ENCODE measurements at regions not wholly inside any gene's neighbourhood (a gene's known extent, or its start where the extent isn't known, plus 50 kb on each side); places are given as distances from the start of the nearest gene placed in this dataset.

DNA sequence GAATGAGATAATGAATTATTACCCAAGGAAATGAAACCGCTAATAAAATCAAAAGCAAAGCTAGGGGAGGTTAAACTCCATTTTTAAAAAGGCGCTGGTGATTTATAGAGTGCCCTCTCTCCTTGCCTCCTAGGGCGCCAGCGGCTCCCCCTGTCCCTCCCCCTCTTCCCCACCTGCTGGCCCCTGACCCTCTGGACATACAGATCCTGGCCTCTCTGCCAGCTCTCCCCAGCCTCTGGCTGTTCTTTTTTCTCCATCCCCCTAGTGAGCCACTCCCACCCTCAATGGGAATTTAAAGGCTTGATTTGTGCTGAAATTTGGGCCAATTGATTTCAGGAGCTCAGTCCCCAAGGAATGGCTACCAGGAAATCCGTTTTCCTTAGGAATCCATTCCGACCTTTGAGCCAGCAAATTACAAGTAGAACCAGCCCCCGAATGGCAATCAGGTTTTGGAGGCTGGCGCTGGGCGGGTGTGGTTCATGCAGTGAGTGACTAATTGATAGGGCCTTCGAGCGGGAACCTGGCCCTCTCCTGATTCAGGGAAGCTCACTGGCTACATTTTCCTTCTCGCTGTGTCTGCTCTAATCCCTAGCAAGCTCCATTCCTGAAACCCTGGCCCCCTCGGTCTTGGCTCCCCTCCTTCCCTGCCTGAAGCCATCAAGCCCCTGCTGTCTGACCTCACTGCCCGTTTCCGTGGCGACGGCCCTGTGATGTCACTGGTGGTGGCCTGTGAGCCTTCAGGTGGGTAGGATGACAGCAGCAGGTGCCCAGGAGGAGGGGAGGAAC, 141.9 kb upstream of the SDK2 start:
- peak; percentile 53 for DNase-seq

DNA sequence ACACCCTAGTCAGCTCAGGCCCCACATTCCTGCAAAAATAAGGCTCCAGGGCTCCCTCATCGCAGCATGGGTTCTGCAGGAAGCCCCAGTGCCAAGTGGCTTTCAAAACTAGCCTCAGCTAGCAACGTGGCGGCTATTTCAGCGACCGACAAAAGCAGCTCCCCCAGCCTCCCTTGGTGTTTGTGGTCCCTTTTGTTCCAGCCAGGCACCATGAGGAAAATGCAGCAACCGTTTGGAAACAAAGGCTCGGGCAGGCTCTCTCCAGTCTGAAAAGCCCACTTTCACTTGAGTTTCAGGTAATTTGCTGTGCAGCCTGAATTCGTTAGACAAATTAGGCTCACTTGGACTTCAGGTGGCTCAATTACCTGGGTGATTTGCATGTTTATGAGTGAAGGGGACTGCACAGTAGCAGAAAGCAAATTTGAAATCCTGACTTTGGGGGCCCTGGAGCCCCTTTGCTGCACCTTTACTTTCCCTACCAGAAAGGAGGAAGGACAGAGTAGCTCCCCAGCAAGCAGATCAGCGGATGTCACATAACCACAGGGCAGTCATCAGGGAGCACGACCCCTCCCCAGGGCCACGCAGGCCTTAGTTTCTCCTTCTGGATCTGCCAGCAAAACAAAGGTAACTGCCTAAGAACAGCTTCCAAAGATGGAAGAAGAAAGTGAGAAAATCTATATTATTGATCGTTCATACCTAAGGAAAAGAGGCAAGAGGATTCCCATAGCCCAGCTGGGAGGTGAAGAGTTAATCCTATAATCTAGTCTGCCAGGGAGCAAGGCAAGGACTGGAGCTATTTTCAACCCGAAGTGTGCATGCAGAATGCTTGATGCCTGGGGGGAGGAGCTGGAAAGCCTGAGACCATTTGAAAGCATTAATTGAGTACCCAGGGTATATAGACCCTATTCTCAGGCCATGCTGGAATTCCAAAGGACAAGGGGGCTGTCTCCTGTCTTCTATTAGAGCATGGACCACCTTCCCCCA, 143.1 kb upstream of the SDK2 start:
- DNase-seq (no peak), ATAC-seq (no peak)
- no peak for TF ChIP-seq EZH2 (IDR thresholded peaks at IDR 0.05; ENCODE audit: low read length, unreplicated experiment)
- H3K4me2 ChIP-seq (ENCODE audit: low read length), result no peak overlapping the region
- no peaks in the 10 kb centered on the region for H3F3A ChIP-seq (ENCODE audit: low read length, unreplicated experiment)
- no peak overlapping the region for H3K4me3 ChIP-seq (ENCODE audit: low read length)
- H3K27me3 ChIP-seq (ENCODE audit: low read length), result peaks cover 91% of the 10 kb centered on the region
- H3K79me2 ChIP-seq (ENCODE audit: low read length), result no peaks in the 10 kb centered on the region
- H3K27ac ChIP-seq (ENCODE audit: low read length), result no peak overlapping the region
- H3K36me3 ChIP-seq (ENCODE audit: low read depth, low read length), result no peaks in the 10 kb centered on the region
- intact Hi-C loops (cut with micrococcal nuclease), result no loop called here
- no peaks in the 10 kb centered on the region for H4K20me1 ChIP-seq (ENCODE audit: low read length)
- H3K9me3 ChIP-seq (ENCODE audit: low read length), result no peaks in the 10 kb centered on the region
- no peaks in the 10 kb centered on the region for H3K9me2 ChIP-seq (replicated peaks; ENCODE audit: low read length)
- no peak overlapping the region for H2AFZ ChIP-seq (ENCODE audit: low read length)
- no peak overlapping the region for H3K9ac ChIP-seq (ENCODE audit: low read length)
- ChIA-PET CTCF (no interaction called here), POLR2A (ENCODE audit: unreplicated experiment) (no interaction called here)
- peaks cover 7% of the 10 kb centered on the region; the same call in 1 of the 2 replicates for H3K4me1 ChIP-seq (ENCODE audit: insufficient read depth, low read length)
- BruUV-seq (replicated peaks), result no TSS peak

More for the DNA sequence above, 141.9 kb upstream of the SDK2 start:
- H3K9me2 ChIP-seq (replicated peaks; ENCODE audit: low read length), result no peaks in the 10 kb centered on the region
- ATAC-seq, result no peak
- H3K27ac ChIP-seq (ENCODE audit: low read length), result no peak overlapping the region
- ChIA-PET POLR2A (ENCODE audit: unreplicated experiment) (no interaction called here), CTCF (no interaction called here)
- peaks cover 93% of the 10 kb centered on the region for H3K27me3 ChIP-seq (ENCODE audit: low read length)
- TF ChIP-seq EZH2phosphoT487 (IDR thresholded peaks at IDR 0.05; ENCODE audit: borderline replicate concordance, low read length), result no peak
- no peak for TF ChIP-seq EZH2 (IDR thresholded peaks at IDR 0.05; ENCODE audit: low read length, unreplicated experiment)
- TF ChIP-seq, protein P1, sequence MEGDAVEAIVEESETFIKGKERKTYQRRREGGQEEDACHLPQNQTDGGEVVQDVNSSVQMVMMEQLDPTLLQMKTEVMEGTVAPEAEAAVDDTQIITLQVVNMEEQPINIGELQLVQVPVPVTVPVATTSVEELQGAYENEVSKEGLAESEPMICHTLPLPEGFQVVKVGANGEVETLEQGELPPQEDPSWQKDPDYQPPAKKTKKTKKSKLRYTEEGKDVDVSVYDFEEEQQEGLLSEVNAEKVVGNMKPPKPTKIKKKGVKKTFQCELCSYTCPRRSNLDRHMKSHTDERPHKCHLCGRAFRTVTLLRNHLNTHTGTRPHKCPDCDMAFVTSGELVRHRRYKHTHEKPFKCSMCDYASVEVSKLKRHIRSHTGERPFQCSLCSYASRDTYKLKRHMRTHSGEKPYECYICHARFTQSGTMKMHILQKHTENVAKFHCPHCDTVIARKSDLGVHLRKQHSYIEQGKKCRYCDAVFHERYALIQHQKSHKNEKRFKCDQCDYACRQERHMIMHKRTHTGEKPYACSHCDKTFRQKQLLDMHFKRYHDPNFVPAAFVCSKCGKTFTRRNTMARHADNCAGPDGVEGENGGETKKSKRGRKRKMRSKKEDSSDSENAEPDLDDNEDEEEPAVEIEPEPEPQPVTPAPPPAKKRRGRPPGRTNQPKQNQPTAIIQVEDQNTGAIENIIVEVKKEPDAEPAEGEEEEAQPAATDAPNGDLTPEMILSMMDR (conservative IDR thresholded peaks at IDR 0.05; ENCODE audit: low read depth, low read length), result no peak
- no peaks in the 10 kb centered on the region for H3K36me3 ChIP-seq (ENCODE audit: low read depth, low read length)
- H3K9ac ChIP-seq (ENCODE audit: low read length), result no peak overlapping the region
- BruUV-seq (replicated peaks), result no TSS peak
- H4K20me1 ChIP-seq (ENCODE audit: low read length), result no peaks in the 10 kb centered on the region
- intact Hi-C loops (cut with micrococcal nuclease), result no loop called here
- no peaks in the 10 kb centered on the region for H3K9me3 ChIP-seq (ENCODE audit: low read length)
- H3K4me2 ChIP-seq (ENCODE audit: low read length), result peak overlapping the region; percentile 27; the same call in 1 of the 2 replicates
- H3K4me3 ChIP-seq (ENCODE audit: low read length), result no peak overlapping the region
- H2AFZ ChIP-seq (ENCODE audit: low read length), result no peak overlapping the region
- peaks cover 7% of the 10 kb centered on the region; the same call in 1 of the 2 replicates for H3K4me1 ChIP-seq (ENCODE audit: insufficient read depth, low read length)
- no peaks in the 10 kb centered on the region for H3F3A ChIP-seq (ENCODE audit: low read length, unreplicated experiment)
- H3K79me2 ChIP-seq (ENCODE audit: low read length), result no peaks in the 10 kb centered on the region

DNA sequence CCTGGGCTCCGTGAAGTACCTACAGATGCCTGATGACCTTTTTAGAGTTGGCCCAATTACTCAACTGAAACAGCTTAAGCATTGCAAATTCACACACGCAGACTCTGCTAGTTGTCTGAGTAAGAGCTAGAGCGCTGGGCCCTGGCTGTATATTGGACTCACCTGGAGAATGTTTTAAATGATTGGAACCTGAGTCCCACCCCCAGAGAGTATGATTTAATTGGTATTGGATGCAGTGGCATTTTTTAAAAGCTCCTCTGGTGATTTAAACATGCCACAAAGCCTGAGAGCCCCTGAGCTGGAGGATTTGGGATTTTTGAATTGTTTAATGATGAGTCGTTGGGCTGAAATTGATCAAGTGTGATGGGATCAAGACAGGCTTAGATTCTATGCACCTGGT, 143.9 kb upstream of the SDK2 start:
- TF ChIP-seq EZH2 (IDR thresholded peaks at IDR 0.05; ENCODE audit: low read length, unreplicated experiment), result no peak
- no peak for TF ChIP-seq EZH2phosphoT487 (IDR thresholded peaks at IDR 0.05; ENCODE audit: borderline replicate concordance, low read length)
- TF ChIP-seq, protein P1 (conservative IDR thresholded peaks at IDR 0.05; ENCODE audit: low read depth, low read length), result no peak
- DNase-seq, result no peak
- no peak for ATAC-seq
- Histone ChIP-seq H3K9ac (ENCODE audit: low read length) (no peak overlapping the region), H3K9me2 (replicated peaks; ENCODE audit: low read length) (no peaks in the 10 kb centered on the region), H3K4me1 (ENCODE audit: insufficient read depth, low read length) (peaks cover 7% of the 10 kb centered on the region; the same call in 1 of the 2 replicates), H3K27me3 (ENCODE audit: low read length) (peaks cover 89% of the 10 kb centered on the region), H3K36me3 (ENCODE audit: low read depth, low read length) (no peaks in the 10 kb centered on the region), H3K4me3 (ENCODE audit: low read length) (no peak overlapping the region), H4K20me1 (ENCODE audit: low read length) (no peaks in the 10 kb centered on the region), H3K79me2 (ENCODE audit: low read length) (no peaks in the 10 kb centered on the region), H3K27ac (ENCODE audit: low read length) (no peak overlapping the region), H3F3A (ENCODE audit: low read length, unreplicated experiment) (no peaks in the 10 kb centered on the region), H3K9me3 (ENCODE audit: low read length) (no peaks in the 10 kb centered on the region), H2AFZ (ENCODE audit: low read length) (no peak overlapping the region), H3K4me2 (ENCODE audit: low read length) (no peak overlapping the region)
- ChIA-PET POLR2A (ENCODE audit: unreplicated experiment) (no interaction called here), CTCF (no interaction called here)
- no TSS peak for BruUV-seq (replicated peaks)
- intact Hi-C loops (cut with micrococcal nuclease), result no loop called here

Measured in PC-3 (cell line).